Pons (tissue), 1 donor: ENCODE measurements at regions not wholly inside any gene's neighbourhood (a gene's known extent, or its start where the extent isn't known, plus 50 kb on each side); places are given as distances from the start of the nearest gene placed in this dataset.

Source experiments
- DNase-seq: peaks from one replicate; pipeline ENCODE4 v3.0.0-alpha.2; 2016; ENCODE audit warnings: low spot score

DNA sequence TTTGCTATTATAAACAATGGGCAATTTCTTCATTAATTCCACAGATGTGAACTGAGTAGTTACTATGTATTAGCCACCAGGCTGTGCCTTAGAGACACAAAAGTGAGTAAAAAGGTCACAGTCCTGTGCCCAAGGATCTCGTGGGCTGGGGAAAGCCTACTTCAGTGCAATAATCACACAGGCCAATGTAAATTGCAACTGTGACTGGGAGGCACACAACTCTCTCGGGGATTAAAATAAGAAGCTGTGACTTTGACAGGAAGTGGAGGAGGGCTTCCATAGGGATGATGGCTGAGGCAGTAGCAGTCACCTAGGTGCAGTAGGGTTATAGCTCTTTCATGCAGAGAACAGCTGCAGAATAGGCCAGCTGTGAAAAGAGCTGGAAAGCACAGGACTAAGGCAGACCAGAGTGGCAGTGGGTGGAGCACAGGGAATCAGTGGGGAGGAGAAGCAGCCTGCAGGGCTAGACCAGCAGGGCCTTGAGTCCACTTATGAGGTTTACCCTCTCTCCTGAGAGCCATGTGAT lies 121.9 kb downstream of the MAB21L3 start:
- no peak for DNase-seq

DNA sequence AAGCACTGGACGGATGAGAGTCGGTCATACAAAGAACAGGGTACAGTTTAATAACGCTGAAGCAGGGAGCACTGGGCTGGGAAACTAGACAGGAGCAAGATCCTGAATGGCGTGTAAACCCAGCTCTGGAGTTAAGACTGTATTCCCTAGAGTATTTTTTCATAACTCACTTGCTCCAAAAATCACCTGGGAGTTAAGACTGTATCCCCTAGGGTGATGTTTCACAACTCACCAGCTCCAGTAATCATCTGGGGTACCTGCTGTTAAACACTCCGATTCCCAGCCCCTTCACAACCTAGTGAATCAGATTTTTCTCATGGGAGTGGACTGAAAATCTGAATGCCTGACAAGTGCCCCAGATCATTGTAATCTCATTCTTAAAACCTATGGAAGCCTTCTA lies 123.2 kb downstream of the MAB21L3 start:
- DNase-seq, result no peak

DNA sequence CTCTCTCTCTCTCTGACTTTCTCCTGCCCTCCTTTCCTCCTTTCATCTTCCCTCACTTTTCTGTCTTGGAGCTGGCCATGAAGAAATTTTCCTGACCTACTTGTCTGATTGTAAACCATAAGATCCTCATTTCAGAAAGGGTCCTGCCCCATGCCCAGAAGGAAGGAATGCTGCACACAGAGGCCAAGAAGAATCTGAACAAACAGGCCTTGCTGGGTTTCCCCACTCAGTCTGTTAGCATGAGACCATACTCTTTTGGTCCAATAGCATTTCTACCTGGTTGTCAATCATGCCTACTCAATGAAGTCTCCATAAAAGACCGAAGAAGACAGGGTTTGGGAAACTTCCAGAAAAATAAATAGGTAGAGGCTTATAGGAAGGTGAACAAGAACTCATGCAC lies 128.7 kb downstream of the MAB21L3 start:
- DNase-seq, result no peak

- no peak for DNase-seq
Observed at GRCh38 chr1:116242741-116243140, 130.3 kb upstream of the ATP1A1 start.

DNA sequence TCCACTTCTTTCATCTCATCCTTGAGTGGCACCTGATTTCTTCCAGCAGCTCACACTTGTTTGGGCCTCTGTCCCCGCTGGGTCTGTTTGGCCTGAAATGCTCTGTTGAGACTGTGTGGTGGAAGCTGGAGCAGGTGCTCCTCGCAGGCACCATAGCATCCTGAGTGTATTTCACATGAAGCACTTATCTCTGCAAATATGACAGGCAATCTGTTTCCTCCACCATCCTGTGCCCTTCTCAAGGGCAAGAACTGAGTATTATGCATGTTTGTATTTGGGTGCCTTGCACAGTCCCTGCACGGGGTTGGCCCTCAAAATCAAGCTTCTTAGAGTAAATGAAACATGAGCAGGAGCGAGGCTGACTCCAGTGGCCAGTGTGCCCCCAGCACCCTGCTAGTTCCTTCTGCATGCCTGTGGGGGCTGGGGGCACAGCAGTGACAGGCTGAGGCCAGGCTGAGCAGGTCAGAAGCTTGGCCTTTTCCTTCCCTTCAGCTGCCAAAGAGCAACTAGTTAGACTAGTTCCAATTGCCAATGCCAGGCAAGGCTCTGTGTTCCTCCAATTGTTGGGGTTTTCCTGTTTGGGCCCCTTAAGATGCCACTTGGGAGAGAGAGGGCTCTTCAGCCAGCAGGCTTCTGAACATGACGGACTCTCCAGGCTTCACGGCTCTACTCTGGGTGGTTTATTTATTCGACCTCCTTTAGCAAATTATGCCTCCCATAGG lies 129.6 kb upstream of the ATP1A1 start:
- DNase-seq, result no peak

DNA sequence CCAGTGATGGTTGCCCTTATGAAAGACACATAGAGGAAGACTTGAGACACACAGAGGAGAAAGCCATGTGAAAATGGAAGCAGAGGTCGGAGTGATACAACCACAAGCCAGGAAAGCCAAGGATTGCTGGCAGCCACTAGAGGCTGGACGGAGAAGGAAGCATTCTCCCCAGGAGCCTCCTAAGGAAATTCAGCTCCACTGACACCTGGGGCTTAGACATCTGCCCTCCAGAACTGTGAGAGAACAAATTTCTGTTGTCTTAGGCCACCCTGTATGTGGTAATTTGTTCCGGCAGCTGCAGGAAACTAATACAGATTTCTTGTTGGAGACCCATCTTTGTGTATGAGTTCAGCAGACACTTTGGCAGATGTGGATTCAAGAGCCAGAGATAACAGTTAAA lies 126.9 kb upstream of the ATP1A1 start:
- DNase-seq, result no peak

- no peak for DNase-seq
Observed at GRCh38 chr1:116252271-116252670, 120.8 kb upstream of the ATP1A1 start.

DNA sequence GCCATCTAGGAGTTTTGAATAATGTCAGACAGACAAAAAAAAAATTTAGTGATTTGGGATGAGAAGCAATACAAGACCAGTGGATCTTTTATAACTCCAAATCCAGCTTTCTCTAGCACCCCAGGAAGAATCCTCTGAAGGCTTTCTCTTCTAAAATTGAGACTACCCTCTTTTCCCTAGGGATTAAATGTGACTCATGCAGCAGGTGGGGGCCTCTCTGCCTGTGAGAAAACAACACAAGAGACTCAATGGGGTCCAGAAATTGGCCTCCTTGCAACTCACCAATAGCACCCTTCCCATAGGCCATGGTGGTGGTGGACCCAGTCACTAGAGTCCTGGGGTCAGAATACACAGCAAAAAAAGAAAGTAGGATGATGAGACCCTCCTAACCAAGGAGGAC lies 120.3 kb upstream of the ATP1A1 start:
- DNase-seq, result no peak

DNA sequence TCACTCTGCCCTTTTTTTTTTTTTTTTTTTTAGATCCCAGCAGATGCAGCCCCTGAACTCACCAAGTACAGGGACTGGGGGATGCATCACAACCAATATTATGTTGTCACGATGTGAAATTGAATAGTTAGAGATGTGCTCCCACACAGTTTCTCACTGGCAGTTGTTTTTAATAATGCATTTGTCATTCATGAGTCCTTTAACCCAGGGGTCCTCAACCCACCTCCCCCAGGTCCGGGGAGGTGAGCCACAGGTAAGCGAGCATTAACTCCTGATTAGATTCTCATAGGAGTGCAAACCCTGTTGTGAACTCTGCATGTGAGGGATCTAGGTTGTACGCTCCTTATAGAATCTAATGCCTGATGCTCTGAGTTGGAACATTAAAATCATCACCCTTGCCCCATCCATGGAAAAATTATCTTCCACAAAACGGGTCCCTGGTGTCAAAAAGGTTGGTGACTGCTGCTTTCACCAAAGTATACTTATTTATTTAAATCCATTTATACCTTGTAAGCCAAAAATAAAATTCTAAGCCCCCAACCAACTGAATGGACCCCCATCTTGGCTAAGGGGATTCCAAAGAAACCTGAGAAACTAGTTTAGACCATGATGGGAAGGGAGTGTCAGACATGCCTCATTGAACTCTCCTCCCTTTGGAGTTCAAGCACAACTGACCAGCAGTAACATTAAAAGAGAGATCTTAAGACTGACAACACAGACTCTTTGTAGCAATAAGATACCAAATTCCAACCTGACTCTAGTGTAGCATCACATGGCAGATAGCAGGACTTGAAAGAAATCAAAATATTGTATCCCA lies 119.3 kb upstream of the ATP1A1 start:
- no peak for DNase-seq

DNA sequence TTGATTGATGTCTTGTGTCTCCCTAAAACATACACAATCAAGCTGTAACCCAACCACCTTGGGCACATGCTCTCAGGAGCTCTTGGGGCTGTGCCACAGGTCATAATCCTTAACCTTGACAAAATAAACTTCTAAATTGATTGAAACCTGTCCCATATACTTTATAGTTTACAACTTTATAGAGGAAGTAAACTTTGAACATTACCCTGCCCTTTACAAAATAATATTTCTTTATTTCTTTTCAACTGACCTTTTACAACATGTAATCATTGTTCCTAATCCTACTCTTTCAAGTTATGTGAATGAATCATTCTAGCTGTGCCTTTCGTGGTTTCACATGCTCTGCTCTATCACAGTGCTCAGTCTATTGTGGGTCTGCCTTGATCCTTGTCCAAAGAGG lies 118.3 kb upstream of the ATP1A1 start:
- DNase-seq, result no peak

- no peak for DNase-seq
Observed at GRCh38 chr1:116255486-116256285, 117.4 kb upstream of the ATP1A1 start.

GRCh38 chr1:116256286-116256649 lies 116.8 kb upstream of the ATP1A1 start:
- no peak for DNase-seq

GRCh38 chr1:116256875-116257274 lies 116.2 kb upstream of the ATP1A1 start:
- DNase-seq, result no peak

GRCh38 chr1:116257341-116257767 lies 115.7 kb upstream of the ATP1A1 start:
- no peak for DNase-seq

GRCh38 chr1:116257836-116258235 lies 115.2 kb upstream of the ATP1A1 start:
- DNase-seq, result no peak

GRCh38 chr1:116258668-116259419 lies 114.2 kb upstream of the ATP1A1 start:
- no peak for DNase-seq

DNA sequence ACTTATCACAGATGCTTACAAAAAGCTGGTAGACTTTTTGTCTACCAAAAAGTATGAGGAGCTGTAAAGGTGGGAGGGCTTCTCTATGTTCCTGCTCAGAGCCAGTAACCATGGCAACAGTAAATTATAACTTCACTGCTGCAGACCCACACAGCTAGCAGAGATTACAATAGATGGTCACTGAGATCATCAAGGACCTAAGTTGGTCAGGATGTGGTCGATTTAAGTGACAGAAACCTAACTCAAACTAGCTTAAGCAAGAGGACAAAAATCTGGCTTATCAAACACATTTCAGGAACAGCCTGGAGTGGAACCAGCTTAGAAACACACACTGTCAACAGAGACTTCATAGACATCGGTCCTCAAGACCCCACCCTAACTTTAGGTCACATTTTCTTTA lies 113.4 kb upstream of the ATP1A1 start:
- no peak for DNase-seq

DNA sequence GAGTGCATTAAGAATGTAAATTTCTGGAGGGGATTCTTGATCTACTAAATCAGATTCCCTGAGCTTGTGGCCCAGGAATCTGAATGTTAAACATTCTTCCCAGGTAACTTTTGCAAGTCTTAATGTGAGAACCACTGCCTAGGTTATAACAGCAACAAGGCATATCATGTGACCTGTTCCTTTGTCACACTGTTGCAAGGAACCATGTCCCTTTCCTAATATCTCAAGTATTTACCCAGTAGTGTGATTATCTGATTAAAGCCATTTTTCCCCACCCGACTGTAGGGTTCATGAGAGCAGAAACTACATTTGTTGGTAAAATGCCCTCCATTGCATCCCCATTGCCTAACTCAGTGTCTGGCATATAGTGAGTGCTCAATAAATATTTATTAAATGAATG lies 112.9 kb upstream of the ATP1A1 start:
- DNase-seq, result no peak

- DNase-seq, result no peak
Observed at GRCh38 chr1:116260621-116261020, 112.4 kb upstream of the ATP1A1 start.

GRCh38 chr1:116261227-116261626 lies 111.8 kb upstream of the ATP1A1 start:
- no peak for DNase-seq

GRCh38 chr1:116262207-116262994 lies 110.6 kb upstream of the ATP1A1 start:
- no peak for DNase-seq
